OCI-LY7 (cell line): ENCODE measurements at regions not wholly inside any gene's neighbourhood (a gene's known extent, or its start where the extent isn't known, plus 50 kb on each side); places are given as distances from the start of the nearest gene placed in this dataset.

ENCODE experiments used
- BruUV-seq: library from RNA; stranded (reverse); fragments of 400-500 nt; replicated peaks from 2 replicates; lab custom pipeline; 2021; lab: Mats Ljungman, UMichigan
- CTCF ChIA-PET: fragments of 300-600 bp; sonication (Branson Sonifier 250); formaldehyde crosslinking; loops from one replicate; lab custom pipeline; 2022; ENCODE audit warnings: antibody characterized with exemption; ENCODE audit not compliant: unreplicated experiment; lab: Charles Lee
- POLR2A ChIA-PET: fragments of 300-600 bp; sonication (Branson Sonifier 250); formaldehyde crosslinking; loops from one replicate; lab custom pipeline; 2022; ENCODE audit warnings: antibody characterized with exemption; lab: Charles Lee
- DNase-seq: peaks from one replicate; pipeline ENCODE4 v3.0.0-alpha.2; 2015; ENCODE audit warnings: low spot score
- H2AFZ ChIP-seq: fragments of 200-600 bp; sonication (generic), shearing (Covaris generic); 2 replicates; pipeline ENCODE4 v1.6.1; 2014; ENCODE audit warnings: mild to moderate bottlenecking, antibody characterized with exemption, low read length, moderate library complexity
- H3K27ac ChIP-seq: fragments of 200-600 bp; sonication (generic); 2 replicates; pipeline ENCODE4 v1.5.1; 2014; ENCODE audit warnings: mixed run types, low read depth, mild to moderate bottlenecking, moderate library complexity, low read length, inconsistent platforms; ENCODE audit not compliant: poor library complexity, severe bottlenecking
- H3K36me3 ChIP-seq: fragments of 200-600 bp; sonication (generic); 2 replicates; pipeline ENCODE4 v1.6.1; 2014; ENCODE audit warnings: mild to moderate bottlenecking, antibody characterized with exemption, low read length, moderate library complexity, mixed read lengths; ENCODE audit not compliant: insufficient read depth
- H3K4me1 ChIP-seq: fragments of 200-600 bp; sonication (generic); 2 replicates; pipeline ENCODE4 v1.5.1; 2014; ENCODE audit warnings: mild to moderate bottlenecking, low read length; ENCODE audit not compliant: insufficient read depth, poor library complexity, severe bottlenecking
- H3K4me2 ChIP-seq: fragments of 200-600 bp; sonication (generic); 2 replicates; pipeline ENCODE4 v1.6.1; 2014; ENCODE audit warnings: mild to moderate bottlenecking, low read length
- H3K4me3 ChIP-seq: fragments of 200-600 bp; sonication (generic); 2 replicates; pipeline ENCODE4 v1.5.1; 2014; ENCODE audit warnings: mild to moderate bottlenecking, low read depth, low read length; ENCODE audit not compliant: poor library complexity, severe bottlenecking
- H3K79me2 ChIP-seq: fragments of 200-600 bp; sonication (generic); 2 replicates; pipeline ENCODE4 v1.6.1; 2016; ENCODE audit warnings: low read depth, mild to moderate bottlenecking, low read length, moderate library complexity, mixed read lengths; ENCODE audit not compliant: insufficient read depth
- H3K9me2 ChIP-seq: fragments of 200-600 bp; sonication (generic); 2 replicates; pipeline ENCODE4 v1.6.1; 2016; ENCODE audit warnings: mild to moderate bottlenecking, low read length, mixed read lengths; ENCODE audit not compliant: insufficient read depth
- H3K9me3 ChIP-seq: fragments of 200-600 bp; sonication (generic); 2 replicates; pipeline ENCODE4 v1.6.1; 2014; ENCODE audit warnings: mild to moderate bottlenecking, mixed run types, low read length, mixed read lengths
- H4K20me1 ChIP-seq: fragments of 200-600 bp; sonication (generic); 2 replicates; pipeline ENCODE4 v1.6.1; 2014; ENCODE audit warnings: mild to moderate bottlenecking, antibody characterized with exemption, low read length, moderate library complexity, mixed read lengths; ENCODE audit not compliant: insufficient read depth
- CTCF ChIP-seq: fragments of 200-600 bp; sonication (generic); conservative IDR thresholded peaks from 2 replicates; pipeline ENCODE4 v1.5.1; 2014; ENCODE audit warnings: mild to moderate bottlenecking, antibody characterized with exemption, low read length, moderate library complexity, mixed read lengths
- EZH2phosphoT487 ChIP-seq: fragments of 200-600 bp; sonication (generic); IDR thresholded peaks from 2 replicates; pipeline ENCODE4 v1.6.1; 2018; ENCODE audit warnings: low read depth, borderline replicate concordance, mild to moderate bottlenecking, mixed run types, antibody characterized with exemption, low read length, moderate library complexity, mixed read lengths
- intact Hi-C: fragments of 100-400 bp; cut with micrococcal nuclease; formaldehyde crosslinking; loops from one replicate; pipeline ENCODE4 v1.10.0; 2022; ENCODE audit not compliant: unreplicated experiment

- ChIA-PET CTCF (no interaction called here), POLR2A (no interaction called here)
- Histone ChIP-seq H3K4me1 (peaks cover 27% of the 10 kb centered on the region), H3K9me2 (no peaks in the 10 kb centered on the region), H3K27ac (no peak overlapping the region), H2AFZ (no peak overlapping the region), H3K36me3 (no peaks in the 10 kb centered on the region), H3K4me2 (no peak overlapping the region), H3K79me2 (no peaks in the 10 kb centered on the region), H4K20me1 (no peaks in the 10 kb centered on the region), H3K4me3 (no peak overlapping the region), H3K9me3 (no peaks in the 10 kb centered on the region)
- intact Hi-C loops = no loop called here
- TF ChIP-seq EZH2phosphoT487 (no peak), CTCF (no peak)
- no TSS peak for BruUV-seq
- no peak for DNase-seq
Measured at GRCh38 chr9:88319936-88320747, 68.1 kb upstream of the SPIN1 start.

- H3K4me2 ChIP-seq = no peak overlapping the region
- no peaks in the 10 kb centered on the region for H3K79me2 ChIP-seq
- no peaks in the 10 kb centered on the region for H3K9me2 ChIP-seq
- no peaks in the 10 kb centered on the region for H3K9me3 ChIP-seq
- H3K4me3 ChIP-seq = no peak overlapping the region
- no peaks in the 10 kb centered on the region for H3K36me3 ChIP-seq
- CTCF ChIA-PET = no interaction called here
- no peak overlapping the region for H3K27ac ChIP-seq
- no peaks in the 10 kb centered on the region for H3K4me1 ChIP-seq
- intact Hi-C loops = no loop called here
- POLR2A ChIA-PET = no interaction called here
- H4K20me1 ChIP-seq = no peaks in the 10 kb centered on the region
- no peak for TF ChIP-seq CTCF
- TF ChIP-seq EZH2phosphoT487 = no peak
- no TSS peak for BruUV-seq
- H2AFZ ChIP-seq = no peak overlapping the region
- no peak for DNase-seq
Measured at GRCh38 chr9:88313364-88314220, 74.7 kb upstream of the SPIN1 start.
